Thyroid gland (tissue), 4 donors: ENCODE measurements at regions not wholly inside any gene's neighbourhood (a gene's known extent, or its start where the extent isn't known, plus 50 kb on each side); places are given as distances from the start of the nearest gene placed in this dataset.

Experiments
- DNase-seq, 2 donors: peaks; one replicate each; pipeline ENCODE4 v3.0.0-alpha.2; 2019
- H3K27ac ChIP-seq, 3 donors: fragments of 200-600 bp; sonication (generic); 1 replicate in 2 of 3; 2 replicates in 1 of 3; pipeline ENCODE4 v1.5.1; 2016 to 2019; ENCODE audit warnings: mild to moderate bottlenecking in 1 of 3, moderate library complexity in 1 of 3
- H3K27me3 ChIP-seq: fragments of 200-600 bp; sonication (generic); one replicate; pipeline ENCODE4 v1.5.1; 2019
- H3K36me3 ChIP-seq, 2 donors: fragments of 200-600 bp; sonication (generic); one replicate each; pipeline ENCODE4 v1.5.1; 2016 to 2019
- H3K4me1 ChIP-seq, 2 donors: fragments of 200-600 bp; sonication (generic); one replicate each; pipeline ENCODE4 v1.5.1; 2017 to 2019
- H3K4me3 ChIP-seq, 3 donors: fragments of 200-600 bp; sonication (generic); replicated peaks in 1 of 3; 1 replicate in 2 of 3; 2 replicates in 1 of 3; pipeline ENCODE4 v1.5.1; 2016; ENCODE audit warnings: mild to moderate bottlenecking in 1 of 3
- H3K9me3 ChIP-seq: fragments of 200-600 bp; sonication (generic); one replicate; pipeline ENCODE4 v1.5.1; 2017
- POLR2A ChIP-seq, 2 donors: fragments of 450-650 bp; IDR thresholded peaks; one replicate each; pipeline ENCODE4 v1.6.1; 2017; ENCODE audit warnings: antibody characterized with exemption in 2 of 2, mild to moderate bottlenecking in 2 of 2, moderate library complexity in 1 of 2
- WGBS, 2 donors: methylation state at CpG; one replicate each; pipeline ENCODE4 v1.1.5; 2017; 5-methylcytosine and 5-hydroxymethylcytosine counted together
- intact Hi-C: fragments of 100-400 bp; cut with DNase I; formaldehyde crosslinking; loops from one replicate; pipeline ENCODE4 v1.15.1; 2023
- TF ChIP-seq, protein P1 (sequence below), 6 experiments: fragments of 200-600 bp in 3 of 6; fragments of 450-650 bp in 3 of 6; sonication (generic) in 3 of 6; IDR thresholded peaks; one replicate each; pipeline ENCODE4 v1.5.1; 2016 to 2019; ENCODE audit warnings: antibody characterized with exemption in 6 of 6, mild to moderate bottlenecking in 2 of 6, inconsistent platforms in 1 of 6, moderate library complexity in 1 of 6

DNA sequence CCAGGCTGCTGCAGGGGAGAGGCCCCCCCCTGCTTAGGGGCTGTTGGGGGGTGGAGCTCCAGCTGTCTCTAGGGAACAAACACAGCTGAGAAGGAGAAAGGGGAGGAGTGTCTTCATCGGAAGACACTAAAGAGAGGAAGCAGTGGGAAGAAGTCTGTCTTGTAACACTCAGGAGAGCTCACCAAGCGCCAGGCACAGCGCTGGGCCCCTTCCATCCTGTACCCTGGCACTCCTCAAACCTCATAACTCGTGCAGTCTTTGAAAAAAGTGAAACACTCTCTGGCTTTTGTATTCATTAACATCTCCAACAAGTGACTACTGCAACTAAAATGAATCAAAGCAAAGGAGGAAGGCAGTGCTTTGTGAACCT, 67.4 kb upstream of the PRDM11 start:
- WGBS, 2 donors = 49 to 53% methylated on average over 4 of the region's 4 CpGs
- Histone ChIP-seq H3K4me1 (peaks cover 0 to 9% of the 10 kb centered on the region in 2 donors), H3K36me3 (no peaks in the 10 kb centered on the region), H3K27ac (no peak overlapping the region), H3K9me3 (no peaks in the 10 kb centered on the region), H3K4me3 (no peak overlapping the region), H3K27me3 (no peaks in the 10 kb centered on the region)
- intact Hi-C loops = no loop called here
- TF ChIP-seq, protein P1, sequence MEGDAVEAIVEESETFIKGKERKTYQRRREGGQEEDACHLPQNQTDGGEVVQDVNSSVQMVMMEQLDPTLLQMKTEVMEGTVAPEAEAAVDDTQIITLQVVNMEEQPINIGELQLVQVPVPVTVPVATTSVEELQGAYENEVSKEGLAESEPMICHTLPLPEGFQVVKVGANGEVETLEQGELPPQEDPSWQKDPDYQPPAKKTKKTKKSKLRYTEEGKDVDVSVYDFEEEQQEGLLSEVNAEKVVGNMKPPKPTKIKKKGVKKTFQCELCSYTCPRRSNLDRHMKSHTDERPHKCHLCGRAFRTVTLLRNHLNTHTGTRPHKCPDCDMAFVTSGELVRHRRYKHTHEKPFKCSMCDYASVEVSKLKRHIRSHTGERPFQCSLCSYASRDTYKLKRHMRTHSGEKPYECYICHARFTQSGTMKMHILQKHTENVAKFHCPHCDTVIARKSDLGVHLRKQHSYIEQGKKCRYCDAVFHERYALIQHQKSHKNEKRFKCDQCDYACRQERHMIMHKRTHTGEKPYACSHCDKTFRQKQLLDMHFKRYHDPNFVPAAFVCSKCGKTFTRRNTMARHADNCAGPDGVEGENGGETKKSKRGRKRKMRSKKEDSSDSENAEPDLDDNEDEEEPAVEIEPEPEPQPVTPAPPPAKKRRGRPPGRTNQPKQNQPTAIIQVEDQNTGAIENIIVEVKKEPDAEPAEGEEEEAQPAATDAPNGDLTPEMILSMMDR (IDR thresholded peaks at IDR 0.05) = no peak
- TF ChIP-seq POLR2A (IDR thresholded peaks at IDR 0.05) = no peak
- DNase-seq = no peak

DNA sequence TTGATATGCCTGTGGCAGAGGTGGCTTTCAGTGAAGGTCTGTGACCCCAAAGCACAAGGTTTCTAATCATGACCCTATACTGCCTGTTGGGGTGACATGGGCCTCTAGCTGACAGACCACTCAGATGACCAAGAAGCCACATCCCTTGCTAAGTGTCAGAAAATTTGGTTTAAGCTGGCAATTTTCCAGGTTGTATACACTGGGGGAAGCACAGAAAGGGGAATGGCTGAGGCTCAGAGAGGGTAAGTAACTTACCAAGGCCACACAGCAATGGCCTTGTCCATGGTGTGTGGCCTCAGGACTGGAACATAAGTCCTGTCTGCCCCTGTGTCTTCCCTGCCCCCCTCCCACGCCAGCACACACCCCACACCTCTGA, 66.9 kb upstream of the PRDM11 start:
- intact Hi-C loops = no loop called here
- 81 to 100% methylated on average over 1 of the region's 1 CpG for WGBS, 2 donors
- Histone ChIP-seq H3K27ac (no peak overlapping the region), H3K36me3 (no peaks in the 10 kb centered on the region), H3K4me1 (peaks cover 0 to 9% of the 10 kb centered on the region in 2 donors), H3K4me3 (no peak overlapping the region), H3K9me3 (no peaks in the 10 kb centered on the region), H3K27me3 (no peaks in the 10 kb centered on the region)
- TF ChIP-seq, protein P1 (IDR thresholded peaks at IDR 0.05) = no peak
- no peak for DNase-seq

GRCh38 chr11:45079943-45080719, 66.3 kb upstream of the PRDM11 start:
- no peak overlapping the region for H3K27ac ChIP-seq

GRCh38 chr11:45082744-45083543, 63.5 kb upstream of the PRDM11 start:
- intact Hi-C loops = no loop called here

More at GRCh38 chr11:45079943-45080719, 66.3 kb upstream of the PRDM11 start:
- Histone ChIP-seq H3K27me3 (no peaks in the 10 kb centered on the region), H3K9me3 (no peaks in the 10 kb centered on the region), H3K4me3 (no peak overlapping the region), H3K4me1 (peaks cover 0 to 9% of the 10 kb centered on the region in 2 donors), H3K36me3 (no peaks in the 10 kb centered on the region)
- TF ChIP-seq, protein P1 (IDR thresholded peaks at IDR 0.05) = no peak
- TF ChIP-seq POLR2A (IDR thresholded peaks at IDR 0.05) = no peak
- intact Hi-C loops = no loop called here
- DNase-seq = no peak
- 75 to 77% methylated on average over 12 of the region's 16 CpGs for WGBS, 2 donors

More at GRCh38 chr11:45082744-45083543, 63.5 kb upstream of the PRDM11 start:
- Histone ChIP-seq H3K4me3 (no peak overlapping the region), H3K36me3 (no peaks in the 10 kb centered on the region), H3K27me3 (no peaks in the 10 kb centered on the region), H3K27ac (no peak overlapping the region), H3K4me1 (peaks cover 0 to 9% of the 10 kb centered on the region in 2 donors), H3K9me3 (no peaks in the 10 kb centered on the region)
- DNase-seq = no peak
- TF ChIP-seq, protein P1 (IDR thresholded peaks at IDR 0.05) = no peak
- TF ChIP-seq POLR2A (IDR thresholded peaks at IDR 0.05) = no peak
- 55 to 65% methylated on average over 10 of the region's 10 CpGs for WGBS, 2 donors
